ENCODE measurements at regions not wholly inside any gene's neighbourhood (a gene's known extent, or its start where the extent isn't known, plus 50 kb on each side); places are given as distances from the start of the nearest gene placed in this dataset.

DNA sequence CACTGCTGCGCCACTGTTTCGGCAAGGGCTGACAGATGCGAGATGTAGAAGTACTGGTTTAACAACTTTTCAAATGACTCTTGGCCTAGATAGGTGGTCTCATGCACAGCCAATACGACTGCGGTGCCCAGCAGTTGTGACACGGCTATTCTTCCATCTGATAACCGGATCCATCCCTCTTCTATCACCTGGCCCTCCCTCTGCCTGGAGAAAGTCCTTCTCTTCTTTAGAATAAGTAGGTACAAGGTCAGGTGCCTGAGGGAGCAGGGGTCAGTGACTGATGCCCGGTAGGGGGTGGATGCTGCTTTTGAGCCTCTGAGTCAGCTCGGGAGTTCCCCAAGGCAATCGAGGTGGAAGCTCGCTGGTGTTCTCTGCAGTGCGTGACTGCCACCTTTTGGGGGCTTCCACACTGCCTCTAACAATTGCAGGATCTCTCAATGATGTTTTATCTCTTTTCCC is 166.8 kb upstream of the GRIK2 start:
- Histone ChIP-seq H2BK120ac (ENCODE audit: insufficient read depth, low read length, poor library complexity) (no peak overlapping the region), H2BK12ac (ENCODE audit: low read length) (no peak overlapping the region), H3K4me1 (ENCODE audit: control insufficient read depth in 1 of 2, insufficient read depth in 2 of 2, low read length in 2 of 2) (no peaks in the 10 kb centered on the region), H3K4me2 (ENCODE audit: low read length) (peak overlapping the region; percentile 10), H3K79me1 (ENCODE audit: low read length) (no peaks in the 10 kb centered on the region), H3K9me3 (ENCODE audit: insufficient read depth, low read depth, low read length) (no peaks in the 10 kb centered on the region), H2AFZ (ENCODE audit: insufficient read depth, low read length, poor library complexity) (no peak overlapping the region), H4K8ac (ENCODE audit: low read depth, low read length) (no peak overlapping the region), H3K79me2 (ENCODE audit: control insufficient read depth, insufficient read depth, low read length, poor library complexity) (no peaks in the 10 kb centered on the region), H3K36me3 (ENCODE audit: control insufficient read depth in 1 of 2, insufficient read depth in 2 of 2, low read length in 2 of 2) (no peaks in the 10 kb centered on the region), H2BK5ac (ENCODE audit: low read depth, low read length, poor library complexity) (no peak overlapping the region), H3K14ac (ENCODE audit: low read length) (no peak overlapping the region), H3K9ac (ENCODE audit: low read length) (no peak overlapping the region), H3K18ac (ENCODE audit: low read length) (no peak overlapping the region), H2AK5ac (ENCODE audit: low read length) (no peak overlapping the region), H3K27me3 (ENCODE audit: insufficient read depth, low read length) (no peaks in the 10 kb centered on the region), H3K23ac (ENCODE audit: low read length) (no peak overlapping the region), H3K4me3 (ENCODE audit: low read depth, low read length) (no peak overlapping the region), H4K12ac (ENCODE audit: low read depth, low read length) (no peak overlapping the region), H3K27ac (ENCODE audit: low read depth, low read length) (no peak overlapping the region), H4K91ac (ENCODE audit: low read depth, low read length) (no peak overlapping the region), H3K4ac (ENCODE audit: low read depth, low read length) (no peak overlapping the region)
- peak; percentile 83 to 92 for DNase-seq
- no CpG with 5 or more reads among the region's 12 CpGs for WGBS (ENCODE audit: extremely low coverage, insufficient coverage, insufficient read length)

DNA sequence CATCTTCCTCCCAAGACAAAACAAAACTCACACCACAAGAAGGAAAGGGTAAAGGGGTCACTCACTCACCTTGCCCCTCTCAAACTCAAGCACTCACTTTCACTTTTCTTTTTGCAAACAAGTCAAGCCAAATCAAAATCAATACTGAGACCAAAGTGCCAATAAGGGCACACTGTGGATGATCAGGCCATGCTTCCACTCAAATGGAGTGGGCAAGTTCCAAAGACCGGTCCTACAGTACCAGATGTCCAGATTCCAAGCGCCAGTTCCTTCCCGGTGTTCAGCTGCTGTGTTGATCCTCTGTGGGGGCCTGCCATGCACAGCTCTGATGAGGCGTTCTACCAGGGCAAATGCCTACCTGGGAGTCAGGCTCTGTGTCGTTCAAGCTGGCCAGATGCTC is 162.6 kb upstream of the GRIK2 start:
- Histone ChIP-seq H3K79me1 (ENCODE audit: low read length) (no peaks in the 10 kb centered on the region), H2AFZ (ENCODE audit: insufficient read depth, low read length, poor library complexity) (no peak overlapping the region), H3K4me1 (ENCODE audit: control insufficient read depth in 1 of 2, insufficient read depth in 2 of 2, low read length in 2 of 2) (no peaks in the 10 kb centered on the region), H3K14ac (ENCODE audit: low read length) (no peak overlapping the region), H2AK5ac (ENCODE audit: low read length) (no peak overlapping the region), H3K79me2 (ENCODE audit: control insufficient read depth, insufficient read depth, low read length, poor library complexity) (no peaks in the 10 kb centered on the region), H3K27me3 (ENCODE audit: insufficient read depth, low read length) (no peaks in the 10 kb centered on the region), H4K8ac (ENCODE audit: low read depth, low read length) (no peak overlapping the region), H3K18ac (ENCODE audit: low read length) (no peak overlapping the region), H4K12ac (ENCODE audit: low read depth, low read length) (no peak overlapping the region), H3K27ac (ENCODE audit: low read depth, low read length) (no peak overlapping the region), H3K36me3 (ENCODE audit: control insufficient read depth in 1 of 2, insufficient read depth in 2 of 2, low read length in 2 of 2) (no peaks in the 10 kb centered on the region), H3K4me3 (ENCODE audit: low read depth, low read length) (no peak overlapping the region), H2BK120ac (ENCODE audit: insufficient read depth, low read length, poor library complexity) (no peak overlapping the region), H3K4ac (ENCODE audit: low read depth, low read length) (no peak overlapping the region), H3K4me2 (ENCODE audit: low read length) (no peak overlapping the region), H2BK5ac (ENCODE audit: low read depth, low read length, poor library complexity) (no peak overlapping the region), H2BK12ac (ENCODE audit: low read length) (no peak overlapping the region), H3K9me3 (ENCODE audit: insufficient read depth, low read depth, low read length) (no peaks in the 10 kb centered on the region), H3K23ac (ENCODE audit: low read length) (no peak overlapping the region), H3K9ac (ENCODE audit: low read length) (no peak overlapping the region), H4K91ac (ENCODE audit: low read depth, low read length) (no peak overlapping the region)
- WGBS (ENCODE audit: extremely low coverage, insufficient coverage, insufficient read length): no CpG with 5 or more reads among the region's 5 CpGs
- no peak for DNase-seq

DNA sequence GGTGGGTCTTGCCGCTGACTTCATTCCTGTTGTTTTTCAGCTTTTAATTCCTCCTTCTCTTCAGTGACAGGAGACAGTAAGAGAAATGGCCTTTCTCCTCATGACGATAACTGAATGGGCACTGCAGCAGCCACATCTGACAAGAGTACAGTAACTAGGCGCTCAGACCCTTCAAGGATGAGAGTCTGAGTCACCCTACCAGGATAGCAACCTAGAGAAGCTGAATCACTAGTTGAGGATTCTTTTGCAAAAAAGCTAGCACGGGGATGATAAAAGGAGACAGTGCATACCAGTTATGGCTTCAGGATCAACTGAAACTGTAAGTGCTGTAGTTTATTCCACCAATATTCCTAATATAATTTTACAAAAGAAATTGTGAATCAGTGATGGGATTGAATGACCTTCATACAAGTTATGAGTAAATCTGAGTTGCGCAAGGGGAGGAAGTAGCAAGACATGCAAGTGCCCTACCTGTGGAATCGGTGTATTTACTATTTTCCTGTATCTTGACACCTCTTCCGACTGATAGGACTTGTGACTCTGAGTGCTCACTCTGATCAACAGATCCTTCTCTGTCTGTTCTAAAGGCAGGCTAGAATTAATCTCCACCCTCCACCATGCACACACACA is 161.8 kb upstream of the GRIK2 start:
- H2BK5ac ChIP-seq (ENCODE audit: low read depth, low read length, poor library complexity): no peak overlapping the region
- no peak overlapping the region for H3K4ac ChIP-seq (ENCODE audit: low read depth, low read length)
- no peaks in the 10 kb centered on the region for H3K9me3 ChIP-seq (ENCODE audit: insufficient read depth, low read depth, low read length)
- H2AK5ac ChIP-seq (ENCODE audit: low read length): no peak overlapping the region
- H4K12ac ChIP-seq (ENCODE audit: low read depth, low read length): no peak overlapping the region
- no peak overlapping the region for H3K18ac ChIP-seq (ENCODE audit: low read length)
- no peak overlapping the region for H4K91ac ChIP-seq (ENCODE audit: low read depth, low read length)
- no peak overlapping the region for H2AFZ ChIP-seq (ENCODE audit: insufficient read depth, low read length, poor library complexity)
- no peak overlapping the region for H2BK12ac ChIP-seq (ENCODE audit: low read length)
- H3K27me3 ChIP-seq (ENCODE audit: insufficient read depth, low read length): no peaks in the 10 kb centered on the region
- H3K79me1 ChIP-seq (ENCODE audit: low read length): no peaks in the 10 kb centered on the region
- no peaks in the 10 kb centered on the region for H3K4me1 ChIP-seq (ENCODE audit: control insufficient read depth in 1 of 2, insufficient read depth in 2 of 2, low read length in 2 of 2)
- H3K23ac ChIP-seq (ENCODE audit: low read length): no peak overlapping the region
- H3K4me3 ChIP-seq (ENCODE audit: low read depth, low read length): no peak overlapping the region
- H2BK120ac ChIP-seq (ENCODE audit: insufficient read depth, low read length, poor library complexity): no peak overlapping the region
- no CpG with 5 or more reads among the region's 7 CpGs for WGBS (ENCODE audit: extremely low coverage, insufficient coverage, insufficient read length)
- no peak overlapping the region for H3K4me2 ChIP-seq (ENCODE audit: low read length)
- no peak overlapping the region for H3K27ac ChIP-seq (ENCODE audit: low read depth, low read length)
- DNase-seq: peak; percentile 16 to 72
- no peak overlapping the region for H3K14ac ChIP-seq (ENCODE audit: low read length)
- no peaks in the 10 kb centered on the region for H3K36me3 ChIP-seq (ENCODE audit: control insufficient read depth in 1 of 2, insufficient read depth in 2 of 2, low read length in 2 of 2)
- H4K8ac ChIP-seq (ENCODE audit: low read depth, low read length): no peak overlapping the region
- no peaks in the 10 kb centered on the region for H3K79me2 ChIP-seq (ENCODE audit: control insufficient read depth, insufficient read depth, low read length, poor library complexity)
- H3K9ac ChIP-seq (ENCODE audit: low read length): no peak overlapping the region

- no peak overlapping the region for H3K4me2 ChIP-seq (ENCODE audit: low read length)
- no peaks in the 10 kb centered on the region for H3K9me3 ChIP-seq (ENCODE audit: insufficient read depth, low read depth, low read length)
- no peaks in the 10 kb centered on the region for H3K79me2 ChIP-seq (ENCODE audit: control insufficient read depth, insufficient read depth, low read length, poor library complexity)
- no peak overlapping the region for H2AK5ac ChIP-seq (ENCODE audit: low read length)
- no peak overlapping the region for H2AFZ ChIP-seq (ENCODE audit: insufficient read depth, low read length, poor library complexity)
- no peaks in the 10 kb centered on the region for H3K36me3 ChIP-seq (ENCODE audit: control insufficient read depth in 1 of 2, insufficient read depth in 2 of 2, low read length in 2 of 2)
- no peak overlapping the region for H4K8ac ChIP-seq (ENCODE audit: low read depth, low read length)
- H3K27me3 ChIP-seq (ENCODE audit: insufficient read depth, low read length): no peaks in the 10 kb centered on the region
- no peak overlapping the region for H3K4ac ChIP-seq (ENCODE audit: low read depth, low read length)
- DNase-seq: no peak
- H2BK12ac ChIP-seq (ENCODE audit: low read length): no peak overlapping the region
- no peak overlapping the region for H3K9ac ChIP-seq (ENCODE audit: low read length)
- no peak overlapping the region for H2BK5ac ChIP-seq (ENCODE audit: low read depth, low read length, poor library complexity)
- no peaks in the 10 kb centered on the region for H3K4me1 ChIP-seq (ENCODE audit: control insufficient read depth in 1 of 2, insufficient read depth in 2 of 2, low read length in 2 of 2)
- no peak overlapping the region for H4K12ac ChIP-seq (ENCODE audit: low read depth, low read length)
- no peak overlapping the region for H4K91ac ChIP-seq (ENCODE audit: low read depth, low read length)
- no peak overlapping the region for H3K23ac ChIP-seq (ENCODE audit: low read length)
- no peak overlapping the region for H3K27ac ChIP-seq (ENCODE audit: low read depth, low read length)
- H3K4me3 ChIP-seq (ENCODE audit: low read depth, low read length): no peak overlapping the region
- no peak overlapping the region for H2BK120ac ChIP-seq (ENCODE audit: insufficient read depth, low read length, poor library complexity)
- no peaks in the 10 kb centered on the region for H3K79me1 ChIP-seq (ENCODE audit: low read length)
- no peak overlapping the region for H3K18ac ChIP-seq (ENCODE audit: low read length)
- no peak overlapping the region for H3K14ac ChIP-seq (ENCODE audit: low read length)
Measured at GRCh38 chr6:101232961-101233360, 160.5 kb upstream of the GRIK2 start.

Data from trophoblast cell (in vitro differentiated cells and primary cell).